ENCODE measurements at regions not wholly inside any gene's neighbourhood (a gene's known extent, or its start where the extent isn't known, plus 50 kb on each side); places are given as distances from the start of the nearest gene placed in this dataset.

GRCh38 chr2:208545403-208546042 is 138.9 kb downstream of the PTH2R start:
- DNase-seq (no peak), ATAC-seq (no peak)
- Histone ChIP-seq H3K27me3 (ENCODE audit: low read depth) (no peaks in the 10 kb centered on the region), H3K27ac (no peak overlapping the region), H3K36me3 (no peaks in the 10 kb centered on the region), H3K4me3 (no peak overlapping the region), H3K9me3 (no peaks in the 10 kb centered on the region), H3K4me1 (no peaks in the 10 kb centered on the region)
- intact Hi-C loops (cut with DNase I), result no loop called here
- TF ChIP-seq, protein P1, sequence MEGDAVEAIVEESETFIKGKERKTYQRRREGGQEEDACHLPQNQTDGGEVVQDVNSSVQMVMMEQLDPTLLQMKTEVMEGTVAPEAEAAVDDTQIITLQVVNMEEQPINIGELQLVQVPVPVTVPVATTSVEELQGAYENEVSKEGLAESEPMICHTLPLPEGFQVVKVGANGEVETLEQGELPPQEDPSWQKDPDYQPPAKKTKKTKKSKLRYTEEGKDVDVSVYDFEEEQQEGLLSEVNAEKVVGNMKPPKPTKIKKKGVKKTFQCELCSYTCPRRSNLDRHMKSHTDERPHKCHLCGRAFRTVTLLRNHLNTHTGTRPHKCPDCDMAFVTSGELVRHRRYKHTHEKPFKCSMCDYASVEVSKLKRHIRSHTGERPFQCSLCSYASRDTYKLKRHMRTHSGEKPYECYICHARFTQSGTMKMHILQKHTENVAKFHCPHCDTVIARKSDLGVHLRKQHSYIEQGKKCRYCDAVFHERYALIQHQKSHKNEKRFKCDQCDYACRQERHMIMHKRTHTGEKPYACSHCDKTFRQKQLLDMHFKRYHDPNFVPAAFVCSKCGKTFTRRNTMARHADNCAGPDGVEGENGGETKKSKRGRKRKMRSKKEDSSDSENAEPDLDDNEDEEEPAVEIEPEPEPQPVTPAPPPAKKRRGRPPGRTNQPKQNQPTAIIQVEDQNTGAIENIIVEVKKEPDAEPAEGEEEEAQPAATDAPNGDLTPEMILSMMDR (IDR thresholded peaks at IDR 0.05), result no peak

DNA sequence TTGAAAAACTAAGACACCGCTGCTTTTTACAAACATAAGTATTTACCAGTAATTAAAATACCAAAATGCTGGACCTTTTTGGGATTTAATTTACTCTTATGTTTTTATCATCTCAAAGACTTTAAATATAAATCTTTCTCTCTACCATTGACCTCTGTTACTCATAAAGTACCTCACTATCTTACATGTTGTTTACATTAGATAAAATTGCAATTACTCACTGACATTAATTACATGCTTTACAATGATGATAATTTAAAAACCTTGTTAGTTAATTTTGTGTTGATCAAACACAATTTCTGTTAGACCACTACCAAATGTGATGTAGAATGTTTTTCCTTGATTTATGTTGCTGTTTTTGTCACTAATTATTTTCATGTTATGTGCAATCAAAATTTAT is 139.5 kb downstream of the PTH2R start:
- H3K27me3 ChIP-seq (ENCODE audit: low read depth), result no peaks in the 10 kb centered on the region
- no peak overlapping the region for H3K4me3 ChIP-seq

GRCh38 chr2:208546860-208547650 is 140.5 kb downstream of the PTH2R start:
- intact Hi-C loops (cut with DNase I), result no loop called here
- no peaks in the 10 kb centered on the region for H3K27me3 ChIP-seq (ENCODE audit: low read depth)
- no peaks in the 10 kb centered on the region for H3K4me1 ChIP-seq
- H3K36me3 ChIP-seq, result no peaks in the 10 kb centered on the region
- H3K27ac ChIP-seq, result no peak overlapping the region
- TF ChIP-seq, protein P1 (IDR thresholded peaks at IDR 0.05), result no peak
- ATAC-seq, result no peak
- H3K9me3 ChIP-seq, result no peaks in the 10 kb centered on the region
- DNase-seq, result no peak
- H3K4me3 ChIP-seq, result no peak overlapping the region

More for the DNA sequence above, 139.5 kb downstream of the PTH2R start:
- no peak for DNase-seq
- Histone ChIP-seq H3K27ac (no peak overlapping the region), H3K9me3 (no peaks in the 10 kb centered on the region), H3K4me1 (no peaks in the 10 kb centered on the region), H3K36me3 (no peaks in the 10 kb centered on the region)
- TF ChIP-seq, protein P1 (IDR thresholded peaks at IDR 0.05), result no peak
- ATAC-seq, result no peak
- intact Hi-C loops (cut with DNase I), result no loop called here

- ATAC-seq, result no peak
- H3K36me3 ChIP-seq, result no peaks in the 10 kb centered on the region
- intact Hi-C loops (cut with DNase I), result no loop called here
Observed at GRCh38 chr2:208548700-208549099, 142.1 kb downstream of the PTH2R start.

DNA sequence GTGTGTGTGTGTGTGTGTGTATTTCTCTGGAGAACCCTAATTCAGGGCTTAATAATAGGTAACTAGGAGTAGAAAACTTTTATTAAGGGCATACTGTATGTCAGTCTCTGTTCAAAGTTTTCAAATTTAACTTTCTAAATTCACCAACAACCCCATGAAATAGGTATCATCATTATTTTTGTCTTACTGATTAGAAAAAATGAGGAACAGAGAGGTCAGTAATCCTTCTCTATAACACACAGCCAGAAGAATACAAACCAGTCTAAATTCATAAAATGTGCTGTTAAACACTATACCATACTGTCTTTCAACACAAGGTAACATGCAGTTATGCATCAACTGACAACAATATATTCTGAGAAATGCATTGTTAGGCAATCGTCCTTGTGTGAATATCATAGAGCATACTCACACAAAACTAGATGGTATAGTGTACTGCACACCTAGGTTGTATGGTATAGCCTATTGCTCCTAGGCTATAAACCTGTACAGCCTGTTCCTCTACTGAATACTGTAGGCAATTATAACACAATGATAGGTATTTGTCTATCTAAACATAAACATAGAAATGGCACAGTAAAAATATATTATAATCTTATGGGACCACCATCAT is 143.1 kb downstream of the PTH2R start:
- H3K9me3 ChIP-seq, result no peaks in the 10 kb centered on the region
- no peak overlapping the region for H3K27ac ChIP-seq
- H3K4me3 ChIP-seq, result no peak overlapping the region
- TF ChIP-seq, protein P1 (IDR thresholded peaks at IDR 0.05), result no peak
- no peaks in the 10 kb centered on the region for H3K27me3 ChIP-seq (ENCODE audit: low read depth)
- no peaks in the 10 kb centered on the region for H3K4me1 ChIP-seq
- intact Hi-C loops (cut with DNase I), result no loop called here
- no peak for ATAC-seq
- H3K36me3 ChIP-seq, result no peaks in the 10 kb centered on the region
- DNase-seq, result no peak

More at GRCh38 chr2:208548700-208549099, 142.1 kb downstream of the PTH2R start:
- no peaks in the 10 kb centered on the region for H3K4me1 ChIP-seq
- TF ChIP-seq, protein P1 (IDR thresholded peaks at IDR 0.05), result no peak
- H3K4me3 ChIP-seq, result no peak overlapping the region
- H3K9me3 ChIP-seq, result no peaks in the 10 kb centered on the region
- no peak overlapping the region for H3K27ac ChIP-seq
- no peaks in the 10 kb centered on the region for H3K27me3 ChIP-seq (ENCODE audit: low read depth)
- no peak for DNase-seq
